ENCODE measurements at regions not wholly inside any gene's neighbourhood (a gene's known extent, or its start where the extent isn't known, plus 50 kb on each side); places are given as distances from the start of the nearest gene placed in this dataset.

- Histone ChIP-seq H4K20me1 (ENCODE audit: insufficient read depth, low read length) (no peaks in the 10 kb centered on the region), H3K79me2 (ENCODE audit: insufficient read depth, low read length) (no peaks in the 10 kb centered on the region), H2AFZ (ENCODE audit: low read length) (no peak overlapping the region), H3K27me3 (ENCODE audit: insufficient read depth, low read length) (no peaks in the 10 kb centered on the region), H3K27ac (ENCODE audit: low read depth, low read length, poor library complexity, severe bottlenecking) (no peak overlapping the region), H3K9me3 (ENCODE audit: low read length) (no peaks in the 10 kb centered on the region), H3F3A (ENCODE audit: insufficient read depth, low read length) (no peaks in the 10 kb centered on the region), H3K9ac (ENCODE audit: low read length) (no peak overlapping the region), H3K4me1 (ENCODE audit: insufficient read depth, low read length, severe bottlenecking) (no peaks in the 10 kb centered on the region), H3K4me2 (ENCODE audit: low read length) (no peak overlapping the region), H3K36me3 (ENCODE audit: insufficient read depth, low read length) (no peaks in the 10 kb centered on the region), H3K4me3 (ENCODE audit: low read depth, low read length, poor library complexity, severe bottlenecking) (no peak overlapping the region), H3K9me2 (ENCODE audit: low read depth, low read length) (no peaks in the 10 kb centered on the region)
- TF ChIP-seq EZH2 (IDR thresholded peaks at IDR 0.05; ENCODE audit: borderline replicate concordance, low read length): no peak
- TF ChIP-seq, protein P1, sequence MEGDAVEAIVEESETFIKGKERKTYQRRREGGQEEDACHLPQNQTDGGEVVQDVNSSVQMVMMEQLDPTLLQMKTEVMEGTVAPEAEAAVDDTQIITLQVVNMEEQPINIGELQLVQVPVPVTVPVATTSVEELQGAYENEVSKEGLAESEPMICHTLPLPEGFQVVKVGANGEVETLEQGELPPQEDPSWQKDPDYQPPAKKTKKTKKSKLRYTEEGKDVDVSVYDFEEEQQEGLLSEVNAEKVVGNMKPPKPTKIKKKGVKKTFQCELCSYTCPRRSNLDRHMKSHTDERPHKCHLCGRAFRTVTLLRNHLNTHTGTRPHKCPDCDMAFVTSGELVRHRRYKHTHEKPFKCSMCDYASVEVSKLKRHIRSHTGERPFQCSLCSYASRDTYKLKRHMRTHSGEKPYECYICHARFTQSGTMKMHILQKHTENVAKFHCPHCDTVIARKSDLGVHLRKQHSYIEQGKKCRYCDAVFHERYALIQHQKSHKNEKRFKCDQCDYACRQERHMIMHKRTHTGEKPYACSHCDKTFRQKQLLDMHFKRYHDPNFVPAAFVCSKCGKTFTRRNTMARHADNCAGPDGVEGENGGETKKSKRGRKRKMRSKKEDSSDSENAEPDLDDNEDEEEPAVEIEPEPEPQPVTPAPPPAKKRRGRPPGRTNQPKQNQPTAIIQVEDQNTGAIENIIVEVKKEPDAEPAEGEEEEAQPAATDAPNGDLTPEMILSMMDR (IDR thresholded peaks at IDR 0.05; ENCODE audit: low read length): no peak
Measured at GRCh38 chr5:68995845-68996545, 97.8 kb upstream of the SLC30A5 start.

DNA sequence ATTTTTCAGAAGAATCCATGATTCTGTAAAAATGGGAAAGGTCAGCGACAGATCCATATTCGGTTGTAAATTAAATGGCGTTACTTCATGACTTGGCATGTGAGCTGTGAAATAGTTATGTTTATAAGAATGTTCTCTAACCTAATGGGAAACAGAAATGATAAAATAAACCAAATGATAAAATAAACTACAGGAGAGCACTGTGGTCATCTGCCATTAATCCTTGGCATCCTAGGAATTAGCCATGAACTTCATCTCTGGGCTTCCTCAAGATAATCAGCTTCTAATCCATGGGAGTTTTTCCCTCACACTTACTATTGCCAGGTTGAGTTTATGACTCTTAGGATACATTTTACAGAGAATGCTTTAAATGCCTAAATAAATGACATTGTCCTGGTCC, 94.6 kb upstream of the SLC30A5 start:
- H3K4me3 ChIP-seq (ENCODE audit: low read depth, low read length, poor library complexity, severe bottlenecking): no peak overlapping the region
- no peaks in the 10 kb centered on the region for H3K9me3 ChIP-seq (ENCODE audit: low read length)
- H3K27ac ChIP-seq (ENCODE audit: low read depth, low read length, poor library complexity, severe bottlenecking): no peak overlapping the region
- H3F3A ChIP-seq (ENCODE audit: insufficient read depth, low read length): no peaks in the 10 kb centered on the region
- no peaks in the 10 kb centered on the region for H3K9me2 ChIP-seq (ENCODE audit: low read depth, low read length)
- TF ChIP-seq, protein P1 (IDR thresholded peaks at IDR 0.05; ENCODE audit: low read length): no peak
- TF ChIP-seq EZH2 (IDR thresholded peaks at IDR 0.05; ENCODE audit: borderline replicate concordance, low read length): no peak
- no peaks in the 10 kb centered on the region for H3K4me1 ChIP-seq (ENCODE audit: insufficient read depth, low read length, severe bottlenecking)
- H2AFZ ChIP-seq (ENCODE audit: low read length): no peak overlapping the region
- no peaks in the 10 kb centered on the region for H3K27me3 ChIP-seq (ENCODE audit: insufficient read depth, low read length)
- H3K4me2 ChIP-seq (ENCODE audit: low read length): no peak overlapping the region
- no peaks in the 10 kb centered on the region for H3K36me3 ChIP-seq (ENCODE audit: insufficient read depth, low read length)
- no peaks in the 10 kb centered on the region for H3K79me2 ChIP-seq (ENCODE audit: insufficient read depth, low read length)
- no peak overlapping the region for H3K9ac ChIP-seq (ENCODE audit: low read length)
- no peaks in the 10 kb centered on the region for H4K20me1 ChIP-seq (ENCODE audit: insufficient read depth, low read length)

GRCh38 chr5:69000216-69000919, 93.4 kb upstream of the SLC30A5 start:
- Histone ChIP-seq H3K4me2 (ENCODE audit: low read length) (no peak overlapping the region), H4K20me1 (ENCODE audit: insufficient read depth, low read length) (no peaks in the 10 kb centered on the region), H3K4me3 (ENCODE audit: low read depth, low read length, poor library complexity, severe bottlenecking) (no peak overlapping the region), H3K4me1 (ENCODE audit: insufficient read depth, low read length, severe bottlenecking) (no peaks in the 10 kb centered on the region), H3K36me3 (ENCODE audit: insufficient read depth, low read length) (no peaks in the 10 kb centered on the region), H3K79me2 (ENCODE audit: insufficient read depth, low read length) (no peaks in the 10 kb centered on the region), H3K9me3 (ENCODE audit: low read length) (no peaks in the 10 kb centered on the region), H3K27ac (ENCODE audit: low read depth, low read length, poor library complexity, severe bottlenecking) (no peak overlapping the region), H3K27me3 (ENCODE audit: insufficient read depth, low read length) (no peaks in the 10 kb centered on the region), H2AFZ (ENCODE audit: low read length) (no peak overlapping the region), H3K9me2 (ENCODE audit: low read depth, low read length) (no peaks in the 10 kb centered on the region), H3F3A (ENCODE audit: insufficient read depth, low read length) (no peaks in the 10 kb centered on the region), H3K9ac (ENCODE audit: low read length) (no peak overlapping the region)
- no peak for TF ChIP-seq EZH2 (IDR thresholded peaks at IDR 0.05; ENCODE audit: borderline replicate concordance, low read length)
- TF ChIP-seq, protein P1 (IDR thresholded peaks at IDR 0.05; ENCODE audit: low read length): no peak
